HAP-1 (cell line): ENCODE measurements at regions not wholly inside any gene's neighbourhood (a gene's known extent, or its start where the extent isn't known, plus 50 kb on each side); places are given as distances from the start of the nearest gene placed in this dataset.
"Not testable (repeated sequence)": the region's sequence is repeated elsewhere in the genome, so short reads cannot be mapped to it uniquely, and the experiment has no call there.

ENCODE experiments used
- DNase-seq, 2 experiments: peaks; one replicate each; pipeline ENCODE4 v3.0.0-alpha.2; 2016 to 2020; ENCODE audit warnings: low spot score in 2 of 2
- H3K27me3 ChIP-seq: fragments of 250-450 bp; sonication (Bioruptor Pico); 2 replicates; pipeline ENCODE4 v1.5.1; 2020; ENCODE audit warnings: low read depth, mild to moderate bottlenecking, moderate library complexity
- H3K36me3 ChIP-seq: fragments of 250-450 bp; sonication (Bioruptor Pico); replicated peaks from 2 replicates; pipeline ENCODE4 v1.5.1; 2020; ENCODE audit warnings: mild to moderate bottlenecking
- H3K4me1 ChIP-seq: fragments of 250-450 bp; sonication (Bioruptor Pico); 2 replicates; pipeline ENCODE4 v1.5.1; 2020; ENCODE audit warnings: mild to moderate bottlenecking
- H3K4me3 ChIP-seq: fragments of 250-450 bp; sonication (Bioruptor Pico); 2 replicates; pipeline ENCODE4 v1.5.1; 2020; ENCODE audit warnings: mild to moderate bottlenecking, moderate library complexity
- H3K9me3 ChIP-seq: fragments of 250-450 bp; sonication (Bioruptor Pico); 2 replicates; pipeline ENCODE4 v1.5.1; 2020; ENCODE audit warnings: mild to moderate bottlenecking, moderate library complexity
- in situ Hi-C: fragments of 300-500 bp; cut with MboI; formaldehyde crosslinking; loops from 3 replicates; pipeline ENCODE4 v1.14.3; 2020; ENCODE audit warnings: low sequenced_read_pairs, inconsistent platforms, mixed read lengths

DNA sequence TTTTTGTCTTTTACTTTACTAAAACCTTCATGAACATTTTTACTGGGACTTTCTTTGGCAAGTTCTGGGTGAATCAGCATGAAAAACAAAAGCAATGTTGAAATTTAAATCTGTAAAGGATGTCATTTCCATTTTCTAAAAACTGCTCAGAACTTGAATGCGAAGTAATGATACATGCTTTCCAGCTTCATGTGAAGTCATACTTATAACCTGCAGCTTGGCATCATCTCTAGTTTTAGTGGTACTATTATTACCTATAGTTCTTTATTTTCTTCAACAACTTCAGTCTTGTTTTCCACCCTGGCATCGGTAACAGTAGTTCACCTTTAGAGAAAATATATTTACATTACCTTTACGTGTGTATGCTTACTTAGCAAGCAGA is 421.4 kb upstream of the DIPK2B start:
- no peaks in the 10 kb centered on the region for H3K4me1 ChIP-seq
- no peaks in the 10 kb centered on the region for H3K36me3 ChIP-seq
- no peak for DNase-seq
- no peak overlapping the region for H3K4me3 ChIP-seq
- H3K27me3 ChIP-seq = no peaks in the 10 kb centered on the region
- H3K9me3 ChIP-seq = no peaks in the 10 kb centered on the region
- in situ Hi-C loops = no loop called here

GRCh38 chrX:45621376-45622041 is 420.8 kb upstream of the DIPK2B start:
- no peaks in the 10 kb centered on the region for H3K27me3 ChIP-seq
- in situ Hi-C loops = no loop called here
- no peak overlapping the region for H3K4me3 ChIP-seq
- DNase-seq = no peak
- H3K36me3 ChIP-seq = no peaks in the 10 kb centered on the region
- no peaks in the 10 kb centered on the region for H3K4me1 ChIP-seq
- no peaks in the 10 kb centered on the region for H3K9me3 ChIP-seq

GRCh38 chrX:45619290-45619689 is 418.6 kb upstream of the DIPK2B start:
- Histone ChIP-seq H3K4me1 (no peaks in the 10 kb centered on the region), H3K27me3 (peaks cover 2% of the 10 kb centered on the region; the same call in 1 of the 2 replicates), H3K4me3 (no peak overlapping the region), H3K9me3 (no peaks in the 10 kb centered on the region), H3K36me3 (no peaks in the 10 kb centered on the region)
- no peak for DNase-seq
- in situ Hi-C loops = no loop called here

GRCh38 chrX:45615591-45615990 is 414.9 kb upstream of the DIPK2B start:
- DNase-seq, H3K27me3 ChIP-seq, H3K4me1 ChIP-seq, H3K9me3 ChIP-seq, H3K4me3 ChIP-seq, H3K36me3 ChIP-seq, in situ Hi-C loops: not testable (repeated sequence)

GRCh38 chrX:45614853-45615252 is 414.2 kb upstream of the DIPK2B start:
- in situ Hi-C loops = no loop called here
- Histone ChIP-seq H3K36me3 (no peaks in the 10 kb centered on the region), H3K27me3 (peaks cover 2% of the 10 kb centered on the region; the same call in 1 of the 2 replicates), H3K4me3 (no peak overlapping the region), H3K9me3 (no peaks in the 10 kb centered on the region), H3K4me1 (no peaks in the 10 kb centered on the region)
- no peak for DNase-seq

GRCh38 chrX:45602151-45602550 is 401.5 kb upstream of the DIPK2B start:
- Histone ChIP-seq H3K27me3 (no peaks in the 10 kb centered on the region), H3K36me3 (no peaks in the 10 kb centered on the region), H3K4me3 (no peak overlapping the region), H3K9me3 (no peaks in the 10 kb centered on the region), H3K4me1 (peaks cover 11% of the 10 kb centered on the region)
- in situ Hi-C loops = no loop called here
- DNase-seq = no peak

- in situ Hi-C loops = no loop called here
- peak; percentile 73 to 88 for DNase-seq
Observed at GRCh38 chrX:45601052-45601451, 400.4 kb upstream of the DIPK2B start.

DNA sequence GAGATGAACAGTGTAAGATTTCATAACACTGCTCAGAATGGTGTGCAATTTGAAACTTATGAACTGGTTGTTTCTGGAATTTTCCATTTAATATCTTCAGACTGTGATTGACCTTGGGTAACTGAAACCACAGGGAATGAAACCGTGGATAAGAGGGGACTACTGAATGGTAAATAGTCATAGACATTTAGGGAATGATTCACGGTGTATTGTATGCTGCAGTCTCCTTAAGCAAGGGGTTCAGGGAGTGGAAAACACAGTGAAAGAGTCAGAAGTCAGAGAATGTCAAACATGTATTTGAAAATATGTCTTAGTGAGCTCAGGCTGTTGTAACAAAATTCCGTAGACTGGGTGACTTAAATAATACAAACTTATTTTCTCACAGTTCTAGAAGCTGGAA is 398.2 kb upstream of the DIPK2B start:
- DNase-seq = no peak
- H3K4me3 ChIP-seq = no peak overlapping the region
- in situ Hi-C loops = no loop called here
- peaks cover 11% of the 10 kb centered on the region for H3K4me1 ChIP-seq
- no peaks in the 10 kb centered on the region for H3K36me3 ChIP-seq
- no peaks in the 10 kb centered on the region for H3K27me3 ChIP-seq
- H3K9me3 ChIP-seq = no peaks in the 10 kb centered on the region

More at GRCh38 chrX:45601052-45601451, 400.4 kb upstream of the DIPK2B start:
- peaks cover 11% of the 10 kb centered on the region for H3K4me1 ChIP-seq
- no peaks in the 10 kb centered on the region for H3K27me3 ChIP-seq
- no peaks in the 10 kb centered on the region for H3K9me3 ChIP-seq
- H3K36me3 ChIP-seq = no peaks in the 10 kb centered on the region
- no peak overlapping the region for H3K4me3 ChIP-seq

DNA sequence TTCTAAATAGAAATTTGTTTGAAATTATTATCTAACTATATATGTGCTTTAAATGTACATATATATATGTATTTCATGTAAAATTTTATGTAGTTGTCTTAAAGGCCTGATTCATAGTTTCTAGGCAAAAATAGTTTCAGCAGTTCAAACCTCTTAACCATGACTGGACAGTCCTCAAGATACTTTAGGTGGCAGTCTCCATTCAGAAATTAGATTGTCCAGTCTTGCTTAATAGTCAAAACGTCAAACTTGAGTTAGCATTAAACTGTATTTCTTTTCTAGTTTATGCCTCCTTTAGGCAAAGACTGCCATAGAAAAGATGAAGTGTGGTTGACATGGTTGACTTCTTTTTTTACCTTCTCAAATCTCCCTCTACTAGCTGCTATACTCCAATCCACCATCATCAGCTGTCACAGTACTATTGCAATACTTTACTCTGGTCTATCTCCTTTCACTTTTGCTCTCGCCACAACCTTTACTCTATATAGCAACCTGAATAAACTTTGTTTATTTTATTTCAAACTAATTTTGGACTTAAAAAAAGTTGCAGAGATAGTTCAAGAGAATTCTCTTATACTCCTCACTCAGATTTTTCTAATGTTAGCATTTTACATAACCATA is 395.6 kb upstream of the DIPK2B start:
- Histone ChIP-seq H3K4me3 (no peak overlapping the region), H3K4me1 (peaks cover 5% of the 10 kb centered on the region), H3K27me3 (no peaks in the 10 kb centered on the region), H3K9me3 (no peaks in the 10 kb centered on the region), H3K36me3 (no peaks in the 10 kb centered on the region)
- in situ Hi-C loops = no loop called here
- no peak for DNase-seq

- no peaks in the 10 kb centered on the region for H3K36me3 ChIP-seq
- in situ Hi-C loops = no loop called here
- H3K27me3 ChIP-seq = no peaks in the 10 kb centered on the region
- H3K9me3 ChIP-seq = no peaks in the 10 kb centered on the region
- H3K4me1 ChIP-seq = no peaks in the 10 kb centered on the region
- no peak overlapping the region for H3K4me3 ChIP-seq
- no peak for DNase-seq
Observed at GRCh38 chrX:45592101-45592500, 391.4 kb upstream of the DIPK2B start.

DNA sequence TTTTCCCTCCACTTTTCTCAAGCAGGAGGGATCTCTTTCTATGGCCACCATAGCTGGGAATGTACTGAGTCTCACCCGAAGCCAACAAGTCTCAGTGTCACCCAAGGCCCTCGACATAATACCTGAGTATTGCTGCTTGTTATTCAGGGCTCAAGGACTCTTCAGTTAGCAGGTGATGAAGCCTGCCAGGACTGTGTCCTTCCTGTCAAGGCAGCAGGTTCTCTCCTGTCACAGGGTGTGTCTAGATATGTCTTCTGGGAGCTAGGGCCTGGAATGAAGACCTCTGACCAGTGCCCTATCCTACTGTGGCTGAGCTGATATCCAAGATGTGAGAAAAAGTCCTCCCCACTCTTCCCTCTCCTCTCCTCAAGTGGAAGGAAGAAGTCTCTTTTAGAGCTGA is 391.0 kb upstream of the DIPK2B start:
- Histone ChIP-seq H3K4me1 (no peaks in the 10 kb centered on the region), H3K36me3 (no peaks in the 10 kb centered on the region), H3K4me3 (no peak overlapping the region), H3K9me3 (no peaks in the 10 kb centered on the region), H3K27me3 (no peaks in the 10 kb centered on the region)
- in situ Hi-C loops = no loop called here
- DNase-seq = no peak

- in situ Hi-C loops = no loop called here
- Histone ChIP-seq H3K27me3 (no peaks in the 10 kb centered on the region), H3K9me3 (no peaks in the 10 kb centered on the region), H3K4me1 (no peaks in the 10 kb centered on the region), H3K36me3 (no peaks in the 10 kb centered on the region), H3K4me3 (no peak overlapping the region)
- DNase-seq = no peak
Observed at GRCh38 chrX:45584717-45585116, 384.0 kb upstream of the DIPK2B start.

GRCh38 chrX:45577361-45577760 is 376.7 kb upstream of the DIPK2B start:
- in situ Hi-C loops = no loop called here
- Histone ChIP-seq H3K4me1 (no peaks in the 10 kb centered on the region), H3K4me3 (no peak overlapping the region), H3K9me3 (0 out of 2 replicates have a peak, but pooled peaks cover 4% of the 10 kb centered on the region), H3K27me3 (no peaks in the 10 kb centered on the region), H3K36me3 (no peaks in the 10 kb centered on the region)
- DNase-seq = no peak

- no peaks in the 10 kb centered on the region for H3K4me1 ChIP-seq
- no peak for DNase-seq
- H3K4me3 ChIP-seq = no peak overlapping the region
- H3K9me3 ChIP-seq = no peaks in the 10 kb centered on the region
- in situ Hi-C loops = no loop called here
- H3K27me3 ChIP-seq = no peaks in the 10 kb centered on the region
- no peaks in the 10 kb centered on the region for H3K36me3 ChIP-seq
Observed at GRCh38 chrX:45571453-45571852, 370.8 kb upstream of the DIPK2B start.

DNA sequence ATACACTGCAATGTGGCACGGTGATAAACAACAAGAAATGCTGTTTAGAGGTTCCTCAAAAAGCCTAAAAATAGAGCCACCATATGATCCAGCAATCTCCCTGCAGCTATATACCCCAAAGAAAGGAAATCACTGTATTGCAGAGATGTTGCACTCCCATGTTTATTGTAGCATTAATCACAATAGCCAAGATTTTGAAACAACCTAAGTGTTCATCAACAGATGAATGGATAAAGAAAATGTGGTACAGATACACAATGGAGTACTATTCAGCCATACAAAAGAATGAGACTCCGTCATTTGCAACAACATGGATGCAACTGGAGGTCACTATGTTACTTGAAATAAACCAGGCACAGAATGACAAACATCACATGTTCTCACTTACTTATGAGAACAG is 365.8 kb upstream of the DIPK2B start:
- in situ Hi-C loops = no loop called here
- DNase-seq = no peak
- Histone ChIP-seq H3K4me1 (no peaks in the 10 kb centered on the region), H3K4me3 (no peak overlapping the region), H3K27me3 (no peaks in the 10 kb centered on the region), H3K9me3 (no peaks in the 10 kb centered on the region), H3K36me3 (no peaks in the 10 kb centered on the region)
